H1 (cell line): ENCODE measurements at regions not wholly inside any gene's neighbourhood (a gene's known extent, or its start where the extent isn't known, plus 50 kb on each side); places are given as distances from the start of the nearest gene placed in this dataset.

ENCODE experiments used
- ATF2 ChIP-seq: IDR thresholded peaks from 2 replicates; pipeline ENCODE4 v1.6.1; 2012; ENCODE audit warnings: low read length, inconsistent platforms
- CEBPB ChIP-seq: IDR thresholded peaks from 2 replicates; pipeline ENCODE4 v1.6.1; 2012; ENCODE audit warnings: low read depth, low read length
- GABPA ChIP-seq: IDR thresholded peaks from 2 replicates; pipeline ENCODE4 v1.6.1; 2011; ENCODE audit warnings: mild to moderate bottlenecking, low read length, moderate library complexity, borderline replicate concordance; ENCODE audit not compliant: insufficient read depth
- TF ChIP-seq, protein P1 (sequence below), 3 experiments: IDR thresholded peaks; 1 replicate in 2 of 3; 2 replicates in 1 of 3; pipeline versions ENCODE4 v1.5.1 to v1.6.1; 2011; ENCODE audit warnings: low read length in 3 of 3, mild to moderate bottlenecking in 3 of 3, inconsistent platforms in 2 of 3, low read depth in 1 of 3, moderate library complexity in 1 of 3; ENCODE audit not compliant: insufficient read depth in 1 of 3; ENCODE audit errors: control extremely low read depth in 1 of 3

DNA sequence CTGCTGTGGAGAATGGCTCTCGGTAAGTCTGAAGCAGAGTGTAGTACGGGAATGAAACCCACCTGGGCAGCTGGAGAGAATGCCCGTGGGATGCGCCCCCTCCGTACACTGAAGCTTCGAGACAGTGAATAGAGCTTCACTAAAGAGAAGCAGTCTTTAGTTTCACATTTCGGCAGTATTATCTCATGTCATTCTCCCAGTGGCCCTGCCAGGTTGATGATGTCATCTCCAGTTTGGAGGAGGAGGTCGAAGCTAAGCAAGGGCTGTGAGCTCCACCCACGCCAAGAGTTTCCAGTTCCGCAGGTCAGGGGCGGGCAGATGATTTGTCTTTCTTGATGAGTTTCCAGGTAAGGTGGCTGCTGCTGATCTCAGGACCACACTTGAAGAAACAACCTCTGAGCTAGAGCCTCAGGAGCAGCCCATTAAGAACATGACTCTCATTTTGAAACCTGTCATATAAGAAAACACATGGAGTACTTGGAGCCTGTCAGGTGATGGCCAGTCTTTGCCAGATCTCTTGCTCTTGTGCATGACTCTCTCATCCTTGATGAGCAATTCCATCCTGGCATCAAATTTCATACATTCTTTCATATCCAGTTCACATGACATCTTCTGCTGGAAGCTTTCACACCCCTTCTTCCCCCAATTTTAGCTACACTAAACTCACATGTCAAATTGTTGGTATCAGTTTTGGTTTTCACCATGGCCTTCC, 475.0 kb downstream of the RNF144A start (continued):
- TF ChIP-seq, protein P1, sequence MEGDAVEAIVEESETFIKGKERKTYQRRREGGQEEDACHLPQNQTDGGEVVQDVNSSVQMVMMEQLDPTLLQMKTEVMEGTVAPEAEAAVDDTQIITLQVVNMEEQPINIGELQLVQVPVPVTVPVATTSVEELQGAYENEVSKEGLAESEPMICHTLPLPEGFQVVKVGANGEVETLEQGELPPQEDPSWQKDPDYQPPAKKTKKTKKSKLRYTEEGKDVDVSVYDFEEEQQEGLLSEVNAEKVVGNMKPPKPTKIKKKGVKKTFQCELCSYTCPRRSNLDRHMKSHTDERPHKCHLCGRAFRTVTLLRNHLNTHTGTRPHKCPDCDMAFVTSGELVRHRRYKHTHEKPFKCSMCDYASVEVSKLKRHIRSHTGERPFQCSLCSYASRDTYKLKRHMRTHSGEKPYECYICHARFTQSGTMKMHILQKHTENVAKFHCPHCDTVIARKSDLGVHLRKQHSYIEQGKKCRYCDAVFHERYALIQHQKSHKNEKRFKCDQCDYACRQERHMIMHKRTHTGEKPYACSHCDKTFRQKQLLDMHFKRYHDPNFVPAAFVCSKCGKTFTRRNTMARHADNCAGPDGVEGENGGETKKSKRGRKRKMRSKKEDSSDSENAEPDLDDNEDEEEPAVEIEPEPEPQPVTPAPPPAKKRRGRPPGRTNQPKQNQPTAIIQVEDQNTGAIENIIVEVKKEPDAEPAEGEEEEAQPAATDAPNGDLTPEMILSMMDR (IDR thresholded peaks at IDR 0.05; ENCODE audit: control extremely low read depth in 1 of 3, insufficient read depth in 1 of 3, low read depth in 1 of 3, low read length in 3 of 3), result no peak
- no peak for TF ChIP-seq GABPA
- no peak for TF ChIP-seq ATF2
- TF ChIP-seq CEBPB, result no peak
